GM18867 (cell line): ENCODE measurements at regions not wholly inside any gene's neighbourhood (a gene's known extent, or its start where the extent isn't known, plus 50 kb on each side); places are given as distances from the start of the nearest gene placed in this dataset.

ENCODE experiments used
- ATAC-seq: cut with Tn5 transposase; IDR thresholded peaks from one replicate; pipeline ENCODE4 v1.9.1; 2021; ENCODE audit warnings: mild to moderate bottlenecking, moderate library complexity; ENCODE audit not compliant: unreplicated experiment

DNA sequence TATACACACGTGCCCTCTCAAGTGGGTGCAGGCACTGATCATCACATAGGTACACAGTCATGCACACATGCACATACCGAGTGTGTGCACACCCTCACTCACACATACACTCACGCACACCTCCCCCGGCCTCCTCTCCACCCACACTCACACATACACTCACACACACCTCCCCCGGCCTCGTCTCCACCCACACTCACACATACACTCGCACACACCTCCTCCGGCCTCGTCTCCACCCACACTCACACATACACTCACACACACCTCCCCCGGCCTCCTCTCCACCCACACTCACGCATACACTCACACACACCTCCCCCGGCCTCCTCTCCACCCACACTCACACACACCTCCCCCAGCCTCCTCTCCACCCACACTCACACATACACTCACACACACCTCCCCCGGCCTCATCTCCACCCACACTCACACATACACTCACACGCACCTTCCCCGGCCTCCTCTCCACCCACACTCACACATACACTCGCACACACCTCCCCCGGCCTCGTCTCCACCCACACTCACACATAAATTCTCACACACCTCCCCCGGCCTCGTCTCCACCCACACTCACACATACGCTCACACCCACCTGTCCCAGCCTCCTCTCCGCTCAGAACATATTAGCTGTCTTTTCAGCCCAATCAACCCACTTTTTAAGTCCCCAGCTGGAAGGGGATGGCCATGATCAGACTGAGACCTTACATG is 105.2 kb upstream of the VSTM2B start:
- ATAC-seq: no peak

DNA sequence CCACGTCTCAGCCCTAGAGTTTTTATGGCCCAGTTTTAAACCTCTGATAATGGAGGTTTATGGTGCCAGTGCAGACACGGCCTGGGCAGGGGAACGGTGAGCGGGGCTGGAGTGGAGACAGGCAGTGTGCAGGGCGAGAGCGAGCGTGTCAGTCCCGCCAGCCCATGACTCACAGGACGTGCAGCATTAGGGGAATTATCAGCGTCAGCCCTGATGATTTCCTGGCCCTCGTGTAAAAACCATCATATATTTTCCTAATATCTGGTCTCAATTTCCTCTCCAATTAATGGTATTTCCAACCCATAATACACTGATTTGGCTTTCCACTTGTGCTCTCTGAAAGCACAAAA is 104.6 kb upstream of the VSTM2B start:
- ATAC-seq: no peak

DNA sequence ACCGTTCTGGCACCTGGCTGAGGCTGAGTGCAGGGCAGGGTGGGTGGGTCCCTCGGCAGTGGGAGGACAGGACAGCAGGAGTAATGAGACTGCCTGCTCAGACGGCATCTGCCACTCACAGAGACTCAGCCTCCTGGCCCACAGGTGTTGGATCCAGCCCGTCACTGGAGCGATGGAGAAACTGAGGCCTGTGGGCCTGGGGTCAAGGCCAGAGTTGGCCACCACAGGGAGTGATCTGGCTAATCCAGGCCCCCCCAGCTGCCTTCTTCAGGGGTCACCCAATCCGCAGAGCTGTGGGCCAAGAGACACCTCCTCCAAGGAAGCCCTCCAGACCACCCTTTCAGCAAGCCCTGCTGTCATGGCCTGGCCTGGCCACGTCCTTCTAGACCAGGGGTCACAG is 103.7 kb upstream of the VSTM2B start:
- no peak for ATAC-seq

DNA sequence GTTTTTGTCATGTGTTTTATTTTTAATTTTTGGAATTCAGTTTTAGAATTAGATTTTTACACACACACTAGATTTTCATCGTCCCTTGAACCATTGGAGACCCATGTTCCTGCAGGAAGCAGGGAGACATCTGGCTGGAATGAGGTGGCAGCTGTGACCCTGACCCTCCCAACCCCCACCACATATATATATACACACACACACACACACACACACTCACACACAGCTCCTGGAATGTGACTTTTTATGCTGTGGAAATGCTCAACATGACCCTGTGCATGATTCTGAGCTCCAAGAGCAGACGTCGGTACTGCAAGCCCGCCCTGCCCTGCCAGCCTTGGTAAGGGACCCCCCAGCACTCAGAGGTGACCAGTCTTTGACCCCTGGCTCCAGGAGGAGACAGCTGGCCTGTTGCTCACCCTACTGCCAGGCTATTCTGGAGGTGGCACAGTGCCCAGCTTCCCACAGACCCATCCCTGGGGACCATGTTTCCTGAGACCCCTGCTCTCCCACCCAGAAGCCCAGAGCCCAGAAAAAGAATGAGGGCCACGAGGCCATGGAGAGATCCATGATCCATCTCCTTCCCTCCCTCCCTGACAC is 103.2 kb upstream of the VSTM2B start:
- ATAC-seq: no peak

DNA sequence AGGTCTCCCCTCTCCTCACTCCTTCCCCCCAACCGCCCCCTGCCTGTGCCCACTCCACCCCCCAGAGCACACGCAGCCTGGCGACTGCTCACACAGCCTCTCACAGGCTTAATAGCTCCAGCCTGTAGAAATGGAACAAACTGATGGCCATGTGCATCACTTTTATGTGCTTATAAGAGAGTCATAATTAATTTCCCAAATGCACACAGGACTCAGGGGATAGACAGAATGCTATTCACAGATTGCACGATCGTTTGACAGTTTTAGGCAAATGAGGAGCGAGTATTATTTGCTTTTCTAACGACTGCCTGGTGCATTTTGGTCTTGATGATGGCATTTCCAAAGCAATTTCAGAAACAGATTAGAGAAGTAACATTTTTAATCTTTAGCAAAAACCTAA is 97.7 kb upstream of the VSTM2B start:
- no peak for ATAC-seq

GRCh38 chr19:29429021-29429420 is 96.8 kb upstream of the VSTM2B start:
- no peak for ATAC-seq

DNA sequence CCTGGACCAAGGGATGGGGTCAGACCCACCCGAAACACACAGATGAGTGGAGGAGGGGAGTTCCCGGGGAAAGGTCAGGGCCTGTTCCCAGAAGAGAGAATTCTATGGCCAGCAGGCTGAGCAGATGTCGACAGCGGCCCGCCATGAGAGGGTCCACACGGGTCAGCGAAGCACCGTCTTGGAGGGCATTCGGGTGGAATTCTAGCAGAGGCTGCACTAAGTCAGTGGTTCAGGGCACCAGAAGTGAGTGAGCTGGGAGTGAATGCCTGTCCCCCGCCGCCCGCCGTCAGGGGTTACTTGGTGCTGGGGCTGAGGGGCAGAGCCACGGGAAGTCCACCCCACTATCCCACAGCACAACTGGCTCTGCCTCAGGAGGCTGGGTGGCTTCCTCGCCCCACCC is 96.2 kb upstream of the VSTM2B start:
- no peak for ATAC-seq

DNA sequence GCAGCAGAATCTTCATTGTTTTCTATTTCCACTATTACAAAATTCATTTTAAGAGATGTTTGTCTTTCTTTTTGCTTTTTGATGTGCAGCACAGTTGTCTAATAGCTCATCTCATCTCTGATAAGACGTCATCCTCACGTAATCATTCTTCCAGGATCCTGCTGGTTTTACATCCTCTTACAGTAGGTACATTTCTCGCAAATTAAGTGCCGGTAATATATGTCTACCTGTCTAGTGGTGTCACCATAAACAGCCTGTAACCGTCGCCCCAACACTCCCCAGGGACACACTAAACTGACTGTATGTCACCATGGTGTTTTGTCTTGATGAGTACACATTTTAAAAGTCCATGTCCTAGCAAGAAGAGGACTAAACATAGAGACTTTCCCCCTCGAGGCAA is 94.5 kb upstream of the VSTM2B start:
- ATAC-seq: no peak

GRCh38 chr19:29432677-29433076 is 93.1 kb upstream of the VSTM2B start:
- no peak for ATAC-seq

DNA sequence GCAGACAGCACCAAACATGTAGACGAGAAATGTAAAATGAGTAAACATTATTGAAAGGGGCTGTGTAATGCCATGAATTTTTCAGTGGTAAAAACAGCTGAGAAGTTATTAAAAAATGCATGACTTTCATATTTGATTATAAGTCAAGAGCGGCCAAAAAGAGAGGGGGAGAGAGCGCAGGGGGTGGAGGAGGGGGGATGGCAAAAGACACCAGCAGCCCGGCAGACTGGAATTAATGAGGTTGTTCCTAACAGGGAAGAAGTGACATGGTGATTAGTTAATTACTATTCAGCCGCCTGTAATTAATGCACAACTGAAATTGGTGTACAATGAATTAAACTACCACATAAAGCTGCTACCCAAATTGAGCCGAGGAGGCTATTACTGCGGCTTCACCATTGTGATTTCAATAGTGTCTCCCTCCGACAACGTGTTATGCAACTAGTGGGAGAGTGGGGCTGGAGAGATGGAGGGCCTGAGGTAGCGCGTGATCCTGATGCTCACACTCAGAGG is 89.1 kb upstream of the VSTM2B start:
- no peak for ATAC-seq

DNA sequence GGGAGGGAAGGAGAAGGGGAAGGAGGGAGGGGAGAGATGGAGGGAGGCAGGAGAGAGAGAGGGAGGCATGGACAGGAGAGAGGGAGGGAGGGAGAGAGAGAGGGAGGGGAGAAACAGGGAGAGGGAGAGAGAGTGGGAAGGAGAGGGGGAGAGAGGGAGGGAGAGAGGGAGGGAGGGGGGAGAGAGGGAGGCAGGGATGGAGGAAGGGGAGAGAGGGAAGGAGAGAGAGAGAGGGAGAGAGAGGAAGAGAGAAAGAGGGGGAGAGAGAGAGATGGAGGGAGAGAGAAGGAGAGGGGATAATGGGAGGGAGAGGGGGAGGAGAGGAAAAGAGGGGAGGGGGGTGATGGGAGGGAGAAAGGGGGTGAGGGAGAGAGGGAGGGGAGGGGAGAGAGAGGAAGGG is 86.8 kb upstream of the VSTM2B start:
- no peak for ATAC-seq

GRCh38 chr19:29439688-29440550 is 85.9 kb upstream of the VSTM2B start:
- ATAC-seq: no peak

- ATAC-seq: no peak
Measured at GRCh38 chr19:29442094-29442493, 83.7 kb upstream of the VSTM2B start.

DNA sequence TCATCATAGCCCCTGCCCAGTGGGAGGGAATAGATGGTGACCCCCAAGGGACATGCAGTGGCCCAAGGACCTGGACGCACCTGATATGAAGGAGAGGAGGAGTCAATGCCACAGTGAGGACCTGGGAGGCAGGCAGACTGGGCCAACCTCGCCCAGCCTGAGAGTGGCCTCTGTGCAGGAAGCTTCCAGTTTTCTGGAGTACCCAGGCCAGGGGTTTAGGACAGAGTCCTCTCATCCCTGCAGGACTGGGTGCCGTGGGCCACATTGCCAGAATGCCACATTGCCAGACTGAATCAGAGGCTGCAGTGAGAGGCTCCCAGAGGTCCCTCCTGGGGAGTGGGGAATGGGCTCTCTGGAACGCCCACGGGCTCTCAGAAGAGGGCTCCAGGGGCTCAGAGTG is 82.9 kb upstream of the VSTM2B start:
- ATAC-seq: no peak

GRCh38 chr19:29445246-29445645 is 80.5 kb upstream of the VSTM2B start:
- ATAC-seq: no peak

GRCh38 chr19:29446361-29446760 is 79.4 kb upstream of the VSTM2B start:
- ATAC-seq: no peak

GRCh38 chr19:29448046-29448445 is 77.7 kb upstream of the VSTM2B start:
- ATAC-seq: no peak

DNA sequence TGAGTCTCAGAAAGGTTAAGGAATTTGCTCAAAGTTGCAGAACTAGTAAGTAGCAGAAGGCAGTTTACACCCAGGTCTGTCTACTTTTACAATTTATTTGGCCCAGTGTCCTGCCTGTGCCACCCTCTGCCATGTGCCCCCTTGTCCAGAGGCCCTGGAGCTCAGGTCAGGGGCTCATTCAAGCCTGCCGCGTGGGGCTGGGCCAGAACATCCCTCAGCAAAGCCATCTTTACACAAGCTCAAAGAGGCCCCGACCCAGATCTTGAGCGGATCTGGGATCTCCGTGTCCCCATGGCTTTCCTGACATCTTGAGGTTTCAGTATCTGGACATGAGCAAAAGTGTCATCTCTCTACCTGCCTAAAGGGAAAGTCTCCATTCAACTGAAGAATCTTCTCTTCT is 76.4 kb upstream of the VSTM2B start:
- ATAC-seq: no peak

- ATAC-seq: no peak
Measured at GRCh38 chr19:29450306-29450705, 75.5 kb upstream of the VSTM2B start.

- no peak for ATAC-seq
Measured at GRCh38 chr19:29450812-29451211, 75.0 kb upstream of the VSTM2B start.

DNA sequence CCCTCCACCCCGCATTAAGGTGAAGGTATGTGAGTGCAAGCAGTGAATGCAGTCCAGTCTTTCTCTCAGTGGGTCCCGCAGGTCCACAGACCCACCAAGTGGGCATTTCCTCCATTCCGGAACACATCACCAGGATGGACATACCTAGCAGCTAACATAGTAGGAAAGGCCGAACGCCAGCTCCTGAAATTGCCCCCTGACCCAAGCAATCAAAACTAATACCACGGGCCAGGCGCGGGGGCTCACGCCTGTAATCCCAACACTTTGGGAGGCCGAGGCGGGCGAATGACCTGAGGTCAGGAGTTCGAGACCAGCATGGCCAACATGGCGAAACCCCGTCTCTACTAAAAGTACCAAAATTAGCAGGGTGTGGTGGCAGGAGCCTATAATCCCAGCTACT is 71.7 kb upstream of the VSTM2B start:
- ATAC-seq: no peak

DNA sequence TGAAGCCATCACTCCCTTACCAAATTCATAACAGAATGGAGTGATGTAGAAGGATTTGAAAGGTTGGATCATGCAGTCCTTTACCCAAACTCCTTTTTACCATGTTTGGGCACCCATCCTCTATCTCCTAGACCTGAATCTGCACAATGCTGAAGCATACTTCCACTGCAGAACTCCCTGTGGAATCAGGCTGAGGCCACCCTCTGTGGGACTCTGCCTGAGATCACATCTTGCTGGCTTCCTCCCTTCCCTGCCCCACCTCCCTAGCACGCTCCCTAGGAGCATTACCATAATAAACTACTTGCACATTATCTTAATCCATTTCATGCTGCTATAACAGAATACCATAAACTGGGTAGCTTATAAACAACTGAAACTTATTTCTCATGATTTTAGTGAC is 68.4 kb upstream of the VSTM2B start:
- no peak for ATAC-seq
